Neural crest cell (in vitro differentiated cells): ENCODE measurements at regions not wholly inside any gene's neighbourhood (a gene's known extent, or its start where the extent isn't known, plus 50 kb on each side); places are given as distances from the start of the nearest gene placed in this dataset.
"Not testable (repeated sequence)": the region's sequence is repeated elsewhere in the genome, so short reads cannot be mapped to it uniquely, and the experiment has no call there.

Source experiments
- DNase-seq: peaks from one replicate; pipeline ENCODE4 v3.0.0; 2021; ENCODE audit warnings: low read depth, mixed read lengths, low spot score
- H3K27ac Mint-ChIP-seq: one replicate; pipeline ENCODE4 v1.8.0; 2021; ENCODE audit warnings: mild to moderate bottlenecking, mixed read lengths; ENCODE audit not compliant: unreplicated experiment
- H3K27me3 Mint-ChIP-seq: 2 replicates; pipeline ENCODE4 v1.8.0; 2021; ENCODE audit warnings: low read depth, mild to moderate bottlenecking, mixed read lengths
- H3K36me3 Mint-ChIP-seq: 2 replicates; pipeline ENCODE4 v1.8.0; 2021; ENCODE audit warnings: low read depth, mild to moderate bottlenecking, mixed read lengths
- H3K4me1 Mint-ChIP-seq: 2 replicates; pipeline ENCODE4 v1.8.0; 2021; ENCODE audit warnings: mixed read lengths
- H3K4me3 Mint-ChIP-seq: one replicate; pipeline ENCODE4 v1.8.0; 2021; ENCODE audit warnings: mild to moderate bottlenecking, mixed read lengths
- H3K9me3 Mint-ChIP-seq: 2 replicates; pipeline ENCODE4 v1.8.0; 2021; ENCODE audit warnings: mixed read lengths
- CTCF ChIP-seq: fragments of 200-600 bp; sonication (generic); conservative IDR thresholded peaks from 2 replicates; pipeline ENCODE4 v1.5.0; 2021; ENCODE audit warnings: antibody characterized with exemption, mild to moderate bottlenecking

GRCh38 chr10:123390874-123391273, 236.7 kb downstream of the BUB3 start:
- H3K4me1 Mint-ChIP-seq, result no peaks in the 10 kb centered on the region
- DNase-seq, result no peak
- TF ChIP-seq CTCF, result no peak
- H3K27ac Mint-ChIP-seq, result no peak overlapping the region
- H3K4me3 Mint-ChIP-seq, result no peak overlapping the region
- peaks cover 10% of the 10 kb centered on the region for H3K9me3 Mint-ChIP-seq
- H3K27me3 Mint-ChIP-seq, result no peaks in the 10 kb centered on the region
- peaks cover 15% of the 10 kb centered on the region for H3K36me3 Mint-ChIP-seq

- H3K9me3 Mint-ChIP-seq, result peaks cover 10% of the 10 kb centered on the region
Measured at GRCh38 chr10:123391275-123392028, 237.2 kb downstream of the BUB3 start.

GRCh38 chr10:123392182-123392963, 238.2 kb downstream of the BUB3 start:
- Mint-ChIP-seq H3K27ac (no peak overlapping the region), H3K27me3 (no peaks in the 10 kb centered on the region), H3K9me3 (peaks cover 7% of the 10 kb centered on the region), H3K4me3 (no peak overlapping the region), H3K4me1 (no peaks in the 10 kb centered on the region), H3K36me3 (peaks cover 10% of the 10 kb centered on the region)
- no peak for DNase-seq
- no peak for TF ChIP-seq CTCF

More at GRCh38 chr10:123391275-123392028, 237.2 kb downstream of the BUB3 start:
- Mint-ChIP-seq H3K4me1 (no peaks in the 10 kb centered on the region), H3K27ac (no peak overlapping the region), H3K27me3 (no peaks in the 10 kb centered on the region), H3K36me3 (peaks cover 13% of the 10 kb centered on the region), H3K4me3 (no peak overlapping the region)
- TF ChIP-seq CTCF, result no peak
- DNase-seq, result no peak

- DNase-seq, result no peak
- no peak for TF ChIP-seq CTCF
- H3K27ac Mint-ChIP-seq, result no peak overlapping the region
- no peak overlapping the region for H3K4me3 Mint-ChIP-seq
- peaks cover 7% of the 10 kb centered on the region for H3K9me3 Mint-ChIP-seq
- no peaks in the 10 kb centered on the region for H3K27me3 Mint-ChIP-seq
- peaks cover 1% of the 10 kb centered on the region for H3K4me1 Mint-ChIP-seq
- H3K36me3 Mint-ChIP-seq, result peaks cover 5% of the 10 kb centered on the region
Measured at GRCh38 chr10:123393170-123393569, 239.0 kb downstream of the BUB3 start.

- DNase-seq, result no peak
- H3K9me3 Mint-ChIP-seq, result peaks cover 2% of the 10 kb centered on the region
- H3K27me3 Mint-ChIP-seq, result no peaks in the 10 kb centered on the region
- no peak overlapping the region for H3K4me3 Mint-ChIP-seq
- H3K27ac Mint-ChIP-seq, result no peak overlapping the region
- TF ChIP-seq CTCF, result no peak
- peaks cover 4% of the 10 kb centered on the region for H3K4me1 Mint-ChIP-seq
- H3K36me3 Mint-ChIP-seq, result peaks cover 2% of the 10 kb centered on the region
Measured at GRCh38 chr10:123394382-123394781, 240.2 kb downstream of the BUB3 start.

- H3K27ac Mint-ChIP-seq, H3K9me3 Mint-ChIP-seq, H3K27me3 Mint-ChIP-seq, H3K36me3 Mint-ChIP-seq, H3K4me1 Mint-ChIP-seq, H3K4me3 Mint-ChIP-seq, DNase-seq: not testable (repeated sequence)
Measured at GRCh38 chr10:123395234-123395633, 241.0 kb downstream of the BUB3 start.
